Activated CD8-positive, alpha-beta memory T cell treated with anti-CD3 and anti-CD28 coated beads for 48 hours (primary cell): ENCODE measurements at regions not wholly inside any gene's neighbourhood (a gene's known extent, or its start where the extent isn't known, plus 50 kb on each side); places are given as distances from the start of the nearest gene placed in this dataset.
"Not testable (repeated sequence)": the region's sequence is repeated elsewhere in the genome, so short reads cannot be mapped to it uniquely, and the experiment has no call there.

Experiments
- DNase-seq, 3 experiments: peaks; one replicate each; pipeline ENCODE4 v3.0.0-alpha.2; 2020; ENCODE audit warnings: low read depth in 2 of 3, low spot score in 2 of 3

DNA sequence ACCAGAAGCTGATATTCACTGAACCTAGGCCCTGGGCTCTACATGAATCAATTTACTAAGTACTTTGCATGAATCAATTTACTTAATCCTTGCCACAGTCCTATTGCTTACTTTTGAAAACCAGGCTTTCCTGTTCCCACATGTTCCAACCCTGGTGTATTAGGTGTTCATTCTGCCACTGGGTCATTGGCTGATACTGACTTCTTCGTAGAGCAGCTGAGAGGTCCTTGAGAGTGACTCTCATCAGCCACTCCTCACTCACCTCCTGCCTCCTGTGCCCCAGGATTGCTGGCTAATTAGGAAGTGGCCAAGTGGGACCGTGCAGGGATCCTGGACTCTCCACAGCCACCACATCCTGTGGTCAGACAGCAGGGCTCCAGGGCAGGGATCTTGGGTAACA, 109.5 kb upstream of the CXorf66 start:
- not testable (repeated sequence) for DNase-seq

DNA sequence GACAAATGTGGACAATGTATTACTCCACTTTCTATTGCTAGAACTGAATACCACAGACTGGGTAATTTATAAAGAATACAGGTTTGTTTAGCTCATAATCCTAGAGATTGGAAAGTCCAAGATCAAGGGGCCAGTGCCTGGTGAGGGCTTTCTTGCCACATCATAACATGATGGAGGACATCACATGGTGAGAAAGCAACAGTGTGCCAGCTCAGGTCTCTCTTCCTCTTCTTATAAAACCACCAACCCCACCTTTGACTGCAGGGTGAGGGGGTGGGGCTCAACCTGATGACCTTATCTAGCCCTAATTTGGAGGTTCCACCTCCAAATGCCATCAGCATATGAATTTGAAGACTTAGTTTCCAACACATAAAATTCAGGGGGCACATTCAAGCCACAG, 105.7 kb upstream of the CXorf66 start:
- DNase-seq, result no peak

DNA sequence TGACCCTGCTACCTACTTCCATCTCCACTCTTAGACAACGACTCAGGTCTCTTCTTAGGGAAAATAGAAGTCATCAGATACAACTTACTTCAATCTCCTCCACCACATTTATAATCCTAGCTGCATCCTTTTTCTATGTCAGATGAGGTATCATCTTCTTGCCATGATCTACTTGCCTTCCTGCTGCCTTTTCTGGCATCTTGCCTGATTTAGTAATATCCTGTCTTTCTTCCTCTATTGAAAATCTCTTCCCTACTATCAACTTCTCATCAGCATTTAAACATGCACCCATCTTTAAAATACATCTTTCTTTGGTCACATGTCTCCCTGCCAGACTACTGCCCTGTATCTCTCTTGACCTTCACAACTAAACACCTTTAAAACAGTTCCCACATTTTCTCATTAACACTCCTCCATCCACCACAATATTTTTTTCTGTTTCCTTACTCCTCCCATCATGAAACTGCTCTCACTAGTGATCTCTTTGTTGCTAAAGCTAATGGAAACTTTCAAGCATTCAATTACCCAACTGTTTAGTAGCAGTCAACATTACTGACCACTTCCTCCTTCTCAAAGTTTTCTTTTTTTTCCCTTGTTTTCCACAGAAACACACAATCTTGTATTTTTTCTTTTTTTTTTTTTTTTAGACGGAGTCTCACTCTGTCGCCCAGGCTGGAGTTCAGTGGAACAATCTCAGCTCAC, 100.8 kb upstream of the CXorf66 start:
- no peak for DNase-seq

DNA sequence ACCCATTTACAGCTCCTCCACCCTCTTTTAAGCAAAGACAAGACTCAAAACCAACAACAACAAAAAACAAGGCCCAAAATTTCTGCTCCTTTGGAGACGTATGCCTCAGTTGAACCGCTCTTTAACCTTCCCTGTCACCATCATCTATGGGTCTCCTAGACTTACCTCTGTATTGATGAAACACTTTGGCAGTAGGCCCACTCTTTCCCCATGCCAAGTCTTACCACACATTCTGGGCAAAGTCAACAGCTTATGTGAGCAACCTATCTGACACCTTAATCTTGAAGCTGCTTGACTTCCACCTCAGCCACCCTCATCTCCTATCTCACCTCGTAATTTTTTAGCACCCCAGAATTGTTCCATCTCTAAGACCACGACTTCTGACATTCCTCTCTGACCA, 99.7 kb upstream of the CXorf66 start:
- no peak for DNase-seq

DNA sequence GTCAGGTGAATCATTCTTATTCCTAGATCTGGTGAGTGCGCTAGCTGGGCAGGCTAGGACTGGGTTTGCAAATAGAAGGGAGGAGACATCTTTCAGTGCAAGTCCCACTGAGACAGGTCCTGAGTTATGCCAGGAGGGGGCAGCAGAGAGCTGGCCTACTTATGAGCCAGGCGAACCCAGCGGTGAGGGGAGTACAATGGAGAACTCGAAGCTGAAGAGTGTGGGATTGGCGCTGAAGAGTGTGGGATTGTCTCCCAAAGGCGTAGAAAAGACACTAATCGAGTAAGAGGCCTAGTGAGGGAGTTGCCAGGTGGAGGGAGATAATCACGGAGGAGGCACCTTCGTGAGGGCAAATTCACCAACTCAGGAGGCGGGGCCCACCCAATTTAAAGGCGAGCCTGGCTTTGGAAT, 91.7 kb upstream of the CXorf66 start:
- DNase-seq, result peak; percentile 27 to 49 (median 30)

DNA sequence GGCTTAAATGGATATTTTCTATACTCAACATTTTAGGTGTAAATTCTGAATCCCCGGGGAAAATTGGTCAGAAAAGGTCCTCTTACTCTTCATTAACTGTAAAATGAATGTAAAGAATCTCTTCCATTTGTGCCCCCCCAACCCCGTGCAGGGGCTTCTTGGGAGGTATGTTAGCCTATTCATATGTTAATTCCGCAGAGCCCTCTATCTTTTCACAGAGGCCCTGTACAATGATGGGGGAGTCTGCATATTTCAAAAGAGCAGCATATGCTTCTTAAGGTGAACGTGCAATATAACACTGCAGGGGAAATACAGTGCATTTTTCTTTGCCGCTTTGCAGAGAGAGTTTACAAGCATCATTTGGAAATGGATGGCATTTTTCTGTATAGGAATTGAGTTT, 88.5 kb upstream of the CXorf66 start:
- no peak for DNase-seq

DNA sequence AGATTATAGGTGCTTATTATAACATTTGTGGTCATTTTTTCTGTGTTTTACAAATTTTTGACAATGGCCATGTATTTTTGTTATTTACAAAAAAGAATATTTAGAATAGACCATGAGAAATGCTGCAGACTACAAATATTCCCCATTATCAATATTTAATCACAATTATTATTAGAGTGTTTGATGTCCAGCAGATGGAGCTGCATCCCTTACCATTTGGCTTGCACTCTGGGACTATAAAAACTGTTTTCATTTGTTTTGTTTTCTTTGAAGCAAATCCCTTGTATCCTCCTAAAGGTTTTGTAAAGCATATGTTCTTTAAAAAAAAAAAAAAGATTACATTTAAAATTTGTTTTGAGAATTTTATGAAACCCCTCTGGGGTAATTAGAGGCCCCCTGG, 85.6 kb upstream of the CXorf66 start:
- DNase-seq, result no peak

DNA sequence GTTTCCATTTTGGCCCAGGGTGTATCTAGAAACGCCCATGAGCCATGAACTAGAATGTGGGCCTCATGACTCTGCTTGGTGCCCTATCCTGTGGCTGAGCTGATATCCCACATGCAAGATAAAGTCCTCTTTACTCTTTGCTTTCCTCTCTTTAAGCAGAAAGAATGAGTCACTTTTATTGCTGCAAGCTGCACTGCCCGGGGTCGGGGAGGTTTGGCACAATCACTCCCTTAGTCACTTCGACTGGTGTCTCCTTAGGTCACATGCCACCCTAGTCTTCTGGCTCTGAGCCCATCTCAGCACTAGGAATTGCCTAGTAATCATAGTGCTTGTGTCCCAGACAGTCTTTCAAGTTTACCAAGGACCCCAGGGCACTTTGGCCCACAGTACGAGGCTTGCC, 75.1 kb upstream of the CXorf66 start:
- no peak for DNase-seq

DNA sequence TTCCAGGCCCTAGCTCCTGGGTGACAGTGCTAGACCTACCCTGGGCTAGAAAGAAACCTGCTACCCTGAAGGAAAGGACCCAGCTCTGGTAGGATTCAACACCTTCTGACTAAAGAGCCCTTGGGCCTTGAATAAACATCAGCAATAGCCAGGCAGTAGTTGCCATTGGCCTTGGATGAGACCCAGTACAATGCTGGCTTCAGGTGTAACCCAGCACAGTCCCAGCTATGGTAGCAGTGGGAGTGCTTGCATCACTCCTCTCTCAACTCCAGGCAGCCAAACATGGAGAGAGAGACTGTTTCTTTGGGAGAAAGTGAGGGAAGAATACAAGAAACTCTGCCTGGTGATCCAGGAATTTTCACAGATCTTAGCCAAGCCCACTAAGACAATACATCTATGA, 73.5 kb upstream of the CXorf66 start:
- DNase-seq, result no peak

DNA sequence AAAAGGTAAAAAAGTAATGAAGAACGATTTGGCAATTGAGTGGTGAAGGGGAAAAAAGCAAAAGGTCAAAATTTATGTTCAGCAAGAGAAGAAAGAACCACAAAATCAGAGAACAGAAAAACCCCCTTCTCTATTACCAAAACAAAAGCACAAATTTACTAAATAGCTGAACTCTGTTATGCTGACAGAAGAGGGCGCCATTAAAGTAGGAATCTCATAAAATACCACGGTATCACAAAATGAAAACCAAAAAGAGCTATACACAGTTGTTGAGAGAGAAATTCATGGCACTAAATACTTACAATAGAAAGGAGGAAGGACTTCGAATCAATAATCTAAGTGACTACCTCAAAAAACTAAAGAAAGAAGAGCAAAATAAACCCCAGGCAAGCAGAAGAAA, 69.6 kb upstream of the CXorf66 start:
- DNase-seq, result no peak

DNA sequence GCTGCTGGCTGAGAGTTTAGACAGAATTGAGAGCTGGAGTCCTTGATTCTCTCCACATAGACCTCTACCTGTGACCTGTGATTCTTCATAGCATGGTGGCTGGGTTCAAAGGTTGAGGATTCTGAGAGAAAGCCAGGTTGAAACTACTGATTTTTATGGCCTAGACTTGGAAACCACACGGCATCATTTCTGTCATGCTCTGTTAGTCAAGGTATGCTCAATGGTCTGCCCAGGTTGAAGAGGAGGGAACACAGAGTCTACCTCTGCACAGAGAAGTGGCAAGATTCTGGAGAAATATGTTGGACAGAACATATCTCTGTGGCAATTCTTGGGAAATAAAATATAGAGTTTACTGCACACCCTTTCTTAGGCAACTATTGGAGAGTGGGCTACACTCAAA, 57.2 kb upstream of the CXorf66 start:
- DNase-seq, result no peak

DNA sequence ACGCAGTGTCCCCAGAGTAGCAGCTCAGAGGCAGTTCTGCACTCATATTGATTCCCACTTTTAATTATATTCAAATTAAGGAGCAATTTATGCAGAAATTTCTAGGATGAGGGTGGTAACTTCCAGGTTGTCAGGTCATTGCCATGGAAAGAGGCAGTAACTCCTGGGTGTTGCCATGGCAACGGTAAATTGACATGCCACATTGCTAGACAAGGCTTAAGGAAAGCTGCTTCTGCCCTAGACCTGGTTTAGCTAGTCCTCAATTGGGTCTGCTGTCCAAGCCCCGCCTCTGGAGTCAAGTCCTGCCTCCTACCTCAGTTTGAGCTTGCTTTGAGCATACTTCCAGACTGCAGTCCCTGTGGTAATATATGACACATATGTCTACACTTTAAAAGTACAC, 53.8 kb upstream of the CXorf66 start:
- DNase-seq, result not testable (repeated sequence)
